GM18951 (cell line): ENCODE measurements at regions not wholly inside any gene's neighbourhood (a gene's known extent, or its start where the extent isn't known, plus 50 kb on each side); places are given as distances from the start of the nearest gene placed in this dataset.
"Not testable (repeated sequence)": the region's sequence is repeated elsewhere in the genome, so short reads cannot be mapped to it uniquely, and the experiment has no call there.

ENCODE experiments used
- POLR2A ChIP-seq: IDR thresholded peaks from 4 replicates; pipeline ENCODE4 v1.6.1; 2011; ENCODE audit warnings: mild to moderate bottlenecking; ENCODE audit not compliant: insufficient read length, insufficient read depth; ENCODE audit errors: extremely low read depth
- in situ Hi-C: fragments of 300-500 bp; cut with MboI; formaldehyde crosslinking; loops from one replicate; pipeline ENCODE4 v1.12.0; 2022; ENCODE audit warnings: low sequenced_read_pairs, mixed read lengths, inconsistent platforms; ENCODE audit not compliant: unreplicated experiment

- in situ Hi-C loops = no loop called here
- no peak for TF ChIP-seq POLR2A
Measured at GRCh38 chr2:83941886-83942285, 517.2 kb downstream of the SUCLG1 start.

DNA sequence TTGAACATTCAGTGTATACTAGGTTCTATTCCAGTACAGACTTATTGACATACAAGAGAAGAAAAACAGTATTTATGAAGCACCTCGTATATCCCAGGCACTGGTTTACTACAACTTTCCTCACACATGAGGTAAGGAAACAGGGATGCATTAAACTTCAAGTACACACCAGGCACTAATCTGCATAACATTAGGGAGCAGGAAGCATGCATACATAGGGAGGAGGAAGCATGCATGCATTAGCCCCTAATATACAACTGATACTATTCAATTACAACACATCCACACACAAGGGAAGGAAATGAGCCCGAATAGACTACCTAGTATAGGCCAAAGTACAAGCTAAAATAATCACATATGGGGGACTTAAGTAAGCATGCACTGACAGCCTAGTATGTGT lies 525.3 kb downstream of the SUCLG1 start:
- TF ChIP-seq POLR2A = no peak
- in situ Hi-C loops = no loop called here

GRCh38 chr2:83923531-83923930 lies 535.5 kb downstream of the SUCLG1 start:
- in situ Hi-C loops = no loop called here

DNA sequence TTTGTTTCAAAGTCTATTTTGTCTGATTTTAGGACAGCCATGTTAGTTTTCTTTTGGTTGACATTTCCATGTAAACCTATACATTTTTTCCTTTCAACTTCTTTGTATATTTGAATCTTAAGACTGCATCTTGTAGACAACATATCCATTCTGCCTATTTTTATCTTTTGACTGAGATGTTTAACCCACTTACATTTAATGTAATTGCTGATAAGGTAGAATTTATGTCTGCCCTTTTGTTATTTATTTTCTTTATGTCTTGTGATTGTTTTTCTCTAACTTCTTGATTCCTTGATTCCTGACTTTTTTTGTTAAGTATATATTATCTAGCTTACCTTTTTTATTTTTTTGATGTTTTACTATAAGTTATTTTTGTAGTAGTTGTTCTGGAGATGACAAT lies 542.5 kb downstream of the SUCLG1 start:
- TF ChIP-seq POLR2A = no peak
- in situ Hi-C loops = no loop called here

More at GRCh38 chr2:83923531-83923930, 535.5 kb downstream of the SUCLG1 start:
- TF ChIP-seq POLR2A = no peak

DNA sequence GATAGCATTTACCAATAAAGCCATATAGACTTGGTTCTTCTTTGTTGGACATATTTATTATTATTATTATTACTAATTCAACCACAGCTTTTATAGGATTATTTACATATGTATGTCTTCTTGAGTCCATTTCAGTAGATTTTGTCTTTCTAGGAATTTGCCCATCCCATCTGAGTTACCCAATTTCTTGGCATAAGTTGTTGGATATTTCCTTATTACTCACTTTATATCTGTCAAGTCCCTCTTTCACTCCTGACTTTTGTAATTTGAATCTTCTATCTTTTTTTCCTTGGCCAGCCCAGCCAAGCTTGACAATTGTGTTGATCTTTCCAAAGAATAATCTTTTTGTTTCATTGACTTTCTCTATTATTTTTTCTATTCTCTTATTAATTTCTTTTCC lies 543.7 kb downstream of the SUCLG1 start:
- TF ChIP-seq POLR2A = no peak
- in situ Hi-C loops = no loop called here

DNA sequence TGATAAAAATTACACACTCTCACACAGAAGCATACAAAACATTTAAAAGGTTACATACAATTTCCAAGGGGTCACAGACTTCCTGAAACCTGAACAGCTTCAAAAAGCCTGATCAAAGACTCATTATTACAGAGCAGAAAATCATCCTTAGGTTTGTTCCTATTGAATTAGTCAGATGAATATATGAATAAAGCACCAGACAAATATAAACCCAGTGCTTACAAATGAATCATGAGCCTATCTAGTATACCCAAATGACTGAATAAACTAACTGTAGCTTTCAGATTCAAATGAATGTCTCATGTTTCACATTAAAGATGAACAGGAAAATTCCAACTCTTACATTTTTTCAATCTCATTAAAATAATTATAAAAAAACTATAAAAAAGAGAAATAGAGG lies 550.3 kb downstream of the SUCLG1 start:
- in situ Hi-C loops = no loop called here
- TF ChIP-seq POLR2A = no peak

DNA sequence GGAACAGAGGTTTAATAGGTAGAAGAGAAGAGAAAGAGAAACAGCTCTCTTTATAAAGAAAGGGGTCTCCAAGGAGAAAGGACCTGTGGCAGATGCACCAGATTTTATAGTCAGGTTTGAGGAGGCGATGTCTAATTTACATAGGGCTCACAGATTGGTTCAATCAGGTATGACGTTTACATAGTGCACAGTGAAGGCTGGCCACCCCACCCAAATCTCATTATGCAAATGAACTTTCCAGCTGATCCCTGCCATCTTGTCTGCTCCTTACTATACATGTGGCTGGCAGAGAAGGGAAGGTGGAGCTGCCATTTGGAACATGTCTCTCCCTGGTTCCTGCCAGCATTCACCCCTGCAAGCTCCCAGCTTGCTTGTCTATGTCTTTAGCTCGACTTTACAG lies 557.8 kb downstream of the SUCLG1 start:
- no peak for TF ChIP-seq POLR2A
- in situ Hi-C loops = no loop called here

GRCh38 chr2:83900862-83901261 lies 558.2 kb downstream of the SUCLG1 start:
- no peak for TF ChIP-seq POLR2A

GRCh38 chr2:83899271-83899670 lies 559.8 kb downstream of the SUCLG1 start:
- in situ Hi-C loops = no loop called here

More at GRCh38 chr2:83900862-83901261, 558.2 kb downstream of the SUCLG1 start:
- in situ Hi-C loops = no loop called here

GRCh38 chr2:83894976-83895375 lies 564.1 kb downstream of the SUCLG1 start:
- no peak for TF ChIP-seq POLR2A
- in situ Hi-C loops = no loop called here

More at GRCh38 chr2:83899271-83899670, 559.8 kb downstream of the SUCLG1 start:
- TF ChIP-seq POLR2A = no peak

DNA sequence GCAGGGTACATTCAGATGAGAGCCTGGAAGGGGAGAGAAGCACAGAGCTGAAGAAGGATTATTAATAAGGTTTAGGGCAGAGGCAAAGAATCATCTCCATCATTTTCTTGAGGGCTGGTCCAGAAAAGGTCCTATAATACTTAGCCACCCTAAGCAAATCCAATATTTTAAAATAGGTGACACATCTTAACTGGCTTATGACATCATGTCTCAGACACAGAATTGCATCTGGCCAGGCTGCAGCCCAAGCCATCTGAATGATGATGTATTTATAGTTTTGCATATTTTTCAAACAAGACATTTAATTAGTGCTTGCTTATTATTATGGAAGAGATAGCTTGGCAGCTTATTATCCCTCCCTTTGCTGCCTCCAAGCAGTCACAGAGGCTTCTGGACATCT lies 571.3 kb downstream of the SUCLG1 start:
- in situ Hi-C loops = no loop called here
- TF ChIP-seq POLR2A = no peak

DNA sequence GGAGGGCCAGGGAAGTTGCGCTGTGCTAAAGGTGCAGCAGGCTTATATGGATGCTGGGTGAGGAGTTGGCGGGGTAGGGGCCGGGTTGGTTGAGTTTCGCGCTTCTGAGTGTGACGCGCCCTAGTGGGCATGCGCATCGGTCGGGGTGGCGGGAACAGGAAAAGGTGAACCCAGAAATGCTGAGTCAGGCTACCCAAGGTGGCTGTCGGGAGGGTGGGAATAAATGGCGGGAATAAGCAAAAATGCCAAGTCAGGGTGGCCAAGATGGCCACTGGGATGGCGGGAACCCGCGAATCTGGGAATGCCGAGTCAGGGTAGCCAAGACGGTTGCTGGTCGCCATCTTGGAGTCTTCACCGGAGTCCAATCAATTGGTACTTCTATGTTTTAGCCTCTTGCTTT lies 580.0 kb downstream of the SUCLG1 start:
- in situ Hi-C loops = no loop called here
- no peak for TF ChIP-seq POLR2A

DNA sequence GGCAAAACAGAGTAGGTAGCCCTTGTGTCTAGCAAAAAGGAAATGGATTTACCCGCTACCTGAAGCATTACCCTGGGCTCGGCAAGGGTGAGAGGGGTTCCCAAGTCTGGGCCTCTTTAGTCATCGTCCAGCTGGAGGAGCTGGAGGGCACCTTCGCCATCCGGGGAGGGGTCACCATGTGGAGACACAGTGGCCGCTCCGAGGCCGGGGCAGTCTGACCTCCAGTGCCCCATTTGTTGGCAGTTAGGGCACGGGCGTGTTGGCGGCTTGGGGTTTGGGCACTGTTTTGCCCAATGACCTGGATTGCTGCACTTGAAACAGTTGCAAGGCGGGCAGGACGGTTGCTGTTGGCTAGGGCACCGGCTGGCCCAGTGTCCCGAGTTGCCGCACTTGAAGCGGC lies 581.8 kb downstream of the SUCLG1 start:
- in situ Hi-C loops = not testable (repeated sequence)

- TF ChIP-seq POLR2A = no peak
- in situ Hi-C loops = no loop called here
Measured at GRCh38 chr2:83874712-83875430, 584.2 kb downstream of the SUCLG1 start.

DNA sequence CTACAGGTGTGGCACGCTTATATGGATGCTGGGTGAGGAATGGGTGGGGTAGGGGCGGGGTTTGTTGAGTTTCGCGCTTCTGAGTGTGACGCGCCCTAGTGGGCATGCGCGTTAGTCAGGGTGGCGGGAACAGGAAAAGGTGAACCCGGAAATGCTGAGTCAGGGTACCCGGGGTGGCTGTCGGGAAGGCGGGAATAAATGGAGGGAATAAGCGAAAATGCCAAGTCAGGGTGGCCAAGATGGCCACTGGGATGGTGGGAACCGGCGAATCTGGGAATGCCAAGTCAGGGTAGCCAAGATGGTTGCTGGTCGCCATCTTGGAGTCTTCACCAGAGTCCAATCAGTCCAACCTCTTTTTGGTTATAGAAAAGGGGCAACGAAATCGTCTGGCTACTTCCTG lies 585.0 kb downstream of the SUCLG1 start:
- TF ChIP-seq POLR2A = no peak
- in situ Hi-C loops = no loop called here

GRCh38 chr2:83873110-83873509 lies 586.0 kb downstream of the SUCLG1 start:
- in situ Hi-C loops = no loop called here

More at GRCh38 chr2:83873110-83873509, 586.0 kb downstream of the SUCLG1 start:
- no peak for TF ChIP-seq POLR2A
